AG09319 (cell line): ENCODE measurements at regions not wholly inside any gene's neighbourhood (a gene's known extent, or its start where the extent isn't known, plus 50 kb on each side); places are given as distances from the start of the nearest gene placed in this dataset.

Experiments
- DNase-seq: peaks from one replicate; pipeline ENCODE4 v3.0.0-alpha.2; 2010; ENCODE audit warnings: low read depth; ENCODE audit errors: extremely low read depth
- CTCF ChIP-seq: IDR thresholded peaks from 2 replicates; pipeline ENCODE4 v1.5.1; 2011; ENCODE audit warnings: low read depth, mild to moderate bottlenecking, inconsistent platforms, low read length, moderate library complexity

- DNase-seq: no peak
- no peak for TF ChIP-seq CTCF
These were observed 62.7 kb downstream of the SIK1 start for GRCh38 chr21:43364261-43364510.

GRCh38 chr21:43363506-43364260 lies 63.2 kb downstream of the SIK1 start:
- no peak for DNase-seq

GRCh38 chr21:43362915-43363314 lies 64.0 kb downstream of the SIK1 start:
- DNase-seq: no peak
- TF ChIP-seq CTCF: no peak

More at GRCh38 chr21:43363506-43364260, 63.2 kb downstream of the SIK1 start:
- TF ChIP-seq CTCF: no peak

GRCh38 chr21:43362321-43362791 lies 64.6 kb downstream of the SIK1 start:
- DNase-seq: no peak
- no peak; the same call in 1 of the 2 replicates for TF ChIP-seq CTCF

- no peak for TF ChIP-seq CTCF
- DNase-seq: no peak
These were observed 65.2 kb downstream of the SIK1 start for GRCh38 chr21:43361493-43362296.

- TF ChIP-seq CTCF: no peak
- DNase-seq: no peak
These were observed 65.8 kb downstream of the SIK1 start for GRCh38 chr21:43361127-43361492.

- no peak for DNase-seq
- TF ChIP-seq CTCF: no peak
These were observed 66.3 kb downstream of the SIK1 start for GRCh38 chr21:43360441-43361126.
